ENCODE measurements at regions not wholly inside any gene's neighbourhood (a gene's known extent, or its start where the extent isn't known, plus 50 kb on each side); places are given as distances from the start of the nearest gene placed in this dataset.
A peak's percentile ranks its signal among the peaks of the same experiment; 100 is the strongest.
"Not testable (repeated sequence)": the region's sequence is repeated elsewhere in the genome, so short reads cannot be mapped to it uniquely, and the experiment has no call there.

DNA sequence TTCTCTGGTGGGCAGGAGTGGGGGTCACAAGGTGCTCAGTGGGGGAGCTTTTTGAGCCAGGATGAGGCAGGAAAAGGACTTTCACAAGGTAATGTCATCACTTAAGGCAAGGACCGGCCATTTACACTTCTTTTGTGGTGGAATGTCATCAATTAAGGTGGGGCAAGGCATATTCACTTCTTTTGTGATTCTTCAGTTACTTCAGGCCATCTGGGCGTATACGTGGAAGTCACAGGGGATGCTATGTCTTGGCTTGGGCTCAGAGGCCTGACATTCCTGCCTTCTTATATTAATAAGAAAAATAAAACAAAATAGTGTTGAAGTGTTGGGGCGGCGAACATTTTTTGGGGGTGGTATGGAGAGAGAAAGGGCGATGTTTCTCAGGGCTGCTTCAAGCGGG lies 179.5 kb downstream of the CD83 start:
- H2BK12ac ChIP-seq (ENCODE audit: insufficient read length, low read depth, low read length); DNase-seq; H3K79me1 ChIP-seq (ENCODE audit: insufficient read depth, low read depth, low read length, poor library complexity, severe bottlenecking); H3K23me2 ChIP-seq (ENCODE audit: insufficient read length, low read depth, low read length, poor library complexity, severe bottlenecking); H3K27me3 ChIP-seq (ENCODE audit: insufficient read depth, low read length); H3K56ac ChIP-seq (ENCODE audit: insufficient read length, low read depth, low read length); H3K4ac ChIP-seq (ENCODE audit: low read depth, low read length); H2AFZ ChIP-seq (ENCODE audit: low read length); H3K9ac ChIP-seq (ENCODE audit: extremely low read depth, insufficient read length, low read length); H4K91ac ChIP-seq (ENCODE audit: insufficient read length, low read depth, low read length); H3K14ac ChIP-seq (ENCODE audit: insufficient read depth, low read length); H3K4me2 ChIP-seq (ENCODE audit: insufficient read depth, insufficient read length, low read length); H3K27me3 Mint-ChIP-seq (ENCODE audit: low read depth); H4K5ac ChIP-seq (ENCODE audit: insufficient read length, low read depth, low read length); H3K79me2 ChIP-seq (ENCODE audit: insufficient read depth, low read length); H2AK5ac ChIP-seq (ENCODE audit: insufficient read length, low read length); H2BK20ac ChIP-seq (ENCODE audit: low read depth, low read length, poor library complexity, severe bottlenecking); H4K20me1 ChIP-seq (ENCODE audit: control insufficient read depth, insufficient read depth, insufficient read length); H3T11ph ChIP-seq (ENCODE audit: low read length); H3K4me1 ChIP-seq (ENCODE audit: insufficient read depth, low read length); H2BK120ac ChIP-seq (ENCODE audit: low read depth, low read length, poor library complexity, severe bottlenecking); H3K18ac ChIP-seq (ENCODE audit: insufficient read length, low read depth, low read length); H4K8ac ChIP-seq (replicated peaks; ENCODE audit: insufficient read length, low read depth, low read length); H3K9me3 Mint-ChIP-seq; H2BK5ac ChIP-seq (ENCODE audit: insufficient read length, low read length); H2BK15ac ChIP-seq (ENCODE audit: low read depth, low read length); H3K9me3 ChIP-seq (ENCODE audit: control insufficient read depth, low read depth, low read length); H3K23ac ChIP-seq (ENCODE audit: insufficient read length, low read depth, low read length): not testable (repeated sequence)
- Mint-ChIP-seq H3K27ac (peak overlapping the region in 2 of 3 experiments; percentile 84 to 97; a peak in 6 of 7 replicates), H3K4me3 (peak overlapping the region in 1 of 2 experiments; percentile 43; a peak in 2 of 5 replicates), H3K36me3 (ENCODE audit: insufficient read depth in 1 of 3, low read depth in 3 of 3) (peaks cover under 1 to 72% (median 2%) of the 10 kb centered on the region in 3 experiments; a peak in 2 of 7 replicates), H3K4me1 (peaks cover 27 to 50% of the 10 kb centered on the region in 2 experiments)
- no CpG with 5 or more reads among the region's 7 CpGs for WGBS (ENCODE audit: extremely low coverage, insufficient read length, low lambda C conversion rate)
- peak overlapping the region; percentile 16 for H3K27ac ChIP-seq (ENCODE audit: insufficient read length, low read depth, low read length)

DNA sequence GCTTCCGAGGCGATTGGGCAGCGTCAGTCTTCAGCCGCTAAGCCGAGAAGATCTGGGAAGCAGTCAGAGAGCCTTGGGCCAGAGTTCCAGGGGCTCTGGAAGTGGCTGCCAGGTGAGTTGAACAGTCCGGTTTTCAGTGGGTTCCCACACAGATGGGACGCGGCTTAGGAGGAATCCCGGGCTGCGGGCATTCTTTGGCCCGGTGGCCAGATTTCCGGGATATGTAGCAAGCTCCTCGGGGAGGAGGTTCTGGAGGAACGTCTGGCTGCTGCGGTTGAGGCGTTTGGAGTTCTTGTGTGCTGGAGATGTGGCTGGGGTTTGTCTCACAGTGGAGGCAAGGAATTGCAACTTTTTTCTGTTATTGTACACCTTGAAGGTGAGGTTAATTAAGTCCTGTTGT lies 182.6 kb downstream of the CD83 start:
- H2AFZ ChIP-seq (ENCODE audit: low read length); H3K18ac ChIP-seq (ENCODE audit: insufficient read length, low read depth, low read length); H3K79me2 ChIP-seq (ENCODE audit: insufficient read depth, low read length); H2AK5ac ChIP-seq (ENCODE audit: insufficient read length, low read length); H3K23me2 ChIP-seq (ENCODE audit: insufficient read length, low read depth, low read length, poor library complexity, severe bottlenecking); H4K91ac ChIP-seq (ENCODE audit: insufficient read length, low read depth, low read length); H2BK120ac ChIP-seq (ENCODE audit: low read depth, low read length, poor library complexity, severe bottlenecking); DNase-seq; H3K79me1 ChIP-seq (ENCODE audit: insufficient read depth, low read depth, low read length, poor library complexity, severe bottlenecking); H2BK15ac ChIP-seq (ENCODE audit: low read depth, low read length); H2BK20ac ChIP-seq (ENCODE audit: low read depth, low read length, poor library complexity, severe bottlenecking); H3K4me2 ChIP-seq (ENCODE audit: insufficient read depth, insufficient read length, low read length); H3K27me3 ChIP-seq (ENCODE audit: insufficient read depth, low read length); H3K4me1 ChIP-seq (ENCODE audit: insufficient read depth, low read length); H4K5ac ChIP-seq (ENCODE audit: insufficient read length, low read depth, low read length); H3K27me3 Mint-ChIP-seq (ENCODE audit: low read depth); H4K20me1 ChIP-seq (ENCODE audit: control insufficient read depth, insufficient read depth, insufficient read length); H2BK5ac ChIP-seq (ENCODE audit: insufficient read length, low read length); H2BK12ac ChIP-seq (ENCODE audit: insufficient read length, low read depth, low read length); H3K4ac ChIP-seq (ENCODE audit: low read depth, low read length); H3K14ac ChIP-seq (ENCODE audit: insufficient read depth, low read length); H4K8ac ChIP-seq (replicated peaks; ENCODE audit: insufficient read length, low read depth, low read length); H3K9me3 ChIP-seq (ENCODE audit: control insufficient read depth, low read depth, low read length); H3T11ph ChIP-seq (ENCODE audit: low read length); H3K23ac ChIP-seq (ENCODE audit: insufficient read length, low read depth, low read length); H3K56ac ChIP-seq (ENCODE audit: insufficient read length, low read depth, low read length); H3K27ac ChIP-seq (ENCODE audit: insufficient read length, low read depth, low read length): not testable (repeated sequence)
- peaks cover 16 to 53% (median 18%) of the 10 kb centered on the region in 3 experiments for H3K36me3 Mint-ChIP-seq (ENCODE audit: insufficient read depth in 1 of 3, low read depth in 3 of 3)
- peak overlapping the region in 1 of 3 experiments; percentile 94; a peak in 2 of 7 replicates for H3K27ac Mint-ChIP-seq
- peaks cover 12 to 20% of the 10 kb centered on the region in 2 experiments for H3K9me3 Mint-ChIP-seq
- peaks cover 27 to 75% of the 10 kb centered on the region in 2 experiments for H3K4me1 Mint-ChIP-seq
- no CpG with 5 or more reads among the region's 16 CpGs for WGBS (ENCODE audit: extremely low coverage, insufficient read length, low lambda C conversion rate)
- H3K9ac ChIP-seq (ENCODE audit: extremely low read depth, insufficient read length, low read length), result peak overlapping the region; percentile 31
- peak overlapping the region in 1 of 2 experiments; percentile 75; a peak in 2 of 5 replicates for H3K4me3 Mint-ChIP-seq
